ENCODE measurements at regions not wholly inside any gene's neighbourhood (a gene's known extent, or its start where the extent isn't known, plus 50 kb on each side); places are given as distances from the start of the nearest gene placed in this dataset.

DNA sequence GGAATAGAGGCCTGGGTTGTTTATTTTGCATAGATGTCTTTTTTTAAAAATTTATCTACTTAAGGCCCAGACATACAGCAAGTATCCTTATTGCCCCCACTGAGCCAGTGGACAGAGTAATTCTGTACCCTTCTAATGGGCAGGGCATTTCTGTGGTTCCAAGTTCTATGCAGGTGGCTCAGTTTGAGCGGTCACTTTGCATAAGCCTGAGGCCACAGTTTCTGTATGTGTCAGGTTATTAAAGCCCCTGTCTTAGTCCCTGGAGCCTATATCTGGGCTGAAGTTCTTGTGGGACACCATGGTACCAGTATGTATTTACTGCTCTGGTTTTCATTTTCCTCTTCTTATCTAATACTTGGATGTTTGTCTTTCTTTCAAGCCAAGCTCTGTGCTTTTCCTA is 168.8 kb downstream of the MID1IP1 start:
- Mint-ChIP-seq H3K27me3 (no peaks in the 10 kb centered on the region), H3K27ac (no peak overlapping the region)

DNA sequence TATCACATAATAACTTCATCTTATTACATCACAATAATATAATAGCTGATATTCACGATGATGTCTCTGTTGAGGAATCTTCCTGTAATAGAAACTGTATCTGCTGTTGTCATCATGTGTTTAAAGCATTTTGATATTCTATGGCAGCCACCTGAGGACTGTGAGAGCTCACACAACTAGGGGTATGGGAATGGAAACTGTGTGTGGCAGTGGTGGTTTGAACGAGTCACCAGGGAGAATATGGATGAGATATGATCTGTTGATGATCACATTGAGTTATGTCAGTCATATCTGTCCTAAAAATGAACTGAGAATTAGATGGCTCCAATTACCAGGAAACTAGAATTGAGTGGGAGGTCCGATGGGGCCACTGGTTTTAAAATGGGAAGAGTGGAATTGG is 169.6 kb downstream of the MID1IP1 start:
- no peaks in the 10 kb centered on the region for H3K4me1 Mint-ChIP-seq
- H3K9me3 Mint-ChIP-seq: peaks cover 1% of the 10 kb centered on the region
- no peaks in the 10 kb centered on the region for H3K36me3 Mint-ChIP-seq
- no peak overlapping the region for H3K4me3 Mint-ChIP-seq
- ATAC-seq (ENCODE audit: low read depth) (no peak), DNase-seq (no peak)
- H3K27me3 Mint-ChIP-seq: no peaks in the 10 kb centered on the region
- POLR2A ChIA-PET: no interaction called here
- H3K27ac Mint-ChIP-seq: no peak overlapping the region

More for the DNA sequence above, 168.8 kb downstream of the MID1IP1 start:
- Mint-ChIP-seq H3K9me3 (peaks cover 1% of the 10 kb centered on the region), H3K36me3 (no peaks in the 10 kb centered on the region), H3K4me3 (no peak overlapping the region), H3K4me1 (no peaks in the 10 kb centered on the region)
- no peak for DNase-seq
- ATAC-seq (ENCODE audit: low read depth): no peak
- POLR2A ChIA-PET: no interaction called here

DNA sequence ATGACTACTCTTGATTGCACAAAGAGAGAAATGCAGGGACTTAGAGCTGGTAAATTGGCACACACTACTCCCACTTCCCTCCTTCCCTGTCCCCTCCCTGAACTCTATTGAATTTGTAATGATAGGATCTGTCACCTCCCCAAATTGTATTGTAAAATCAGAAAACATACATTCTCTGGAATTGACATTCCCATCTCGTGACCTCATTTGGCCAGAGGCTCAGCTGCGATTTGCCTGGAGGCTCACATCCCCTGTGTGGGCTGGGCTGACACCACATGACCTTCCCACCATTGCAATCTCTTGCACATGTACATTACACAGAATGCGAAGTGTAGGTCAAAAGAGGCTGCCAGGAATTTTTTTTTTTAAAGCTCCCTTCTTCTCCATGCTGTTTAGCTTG is 172.1 kb downstream of the MID1IP1 start:
- H3K27ac Mint-ChIP-seq: no peak overlapping the region
- peaks cover 2% of the 10 kb centered on the region for H3K4me1 Mint-ChIP-seq
- DNase-seq (no peak), ATAC-seq (ENCODE audit: low read depth) (no peak)
- POLR2A ChIA-PET: no interaction called here
- H3K27me3 Mint-ChIP-seq: no peaks in the 10 kb centered on the region
- no peaks in the 10 kb centered on the region for H3K36me3 Mint-ChIP-seq
- H3K4me3 Mint-ChIP-seq: no peak overlapping the region
- no peaks in the 10 kb centered on the region for H3K9me3 Mint-ChIP-seq

DNA sequence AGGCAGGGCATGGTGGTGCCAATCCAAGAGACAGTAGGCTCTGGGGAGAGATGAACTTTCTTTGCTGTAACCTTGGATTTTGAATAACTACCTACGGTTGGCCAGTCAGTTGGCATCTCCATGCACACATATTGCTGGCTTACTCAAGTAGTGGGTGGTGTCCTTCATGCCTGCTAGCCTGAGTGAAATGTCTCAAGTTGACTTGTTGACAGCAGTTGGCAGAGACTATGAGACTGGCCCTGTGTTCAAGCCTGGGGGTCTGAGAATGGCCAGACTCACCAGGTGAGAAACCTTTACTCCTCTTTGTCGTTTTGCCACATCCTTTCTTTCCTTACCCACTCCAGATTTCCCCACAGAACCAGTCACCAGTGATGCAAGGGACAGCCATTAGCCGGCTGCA is 173.3 kb downstream of the MID1IP1 start:
- no peak for ATAC-seq (ENCODE audit: low read depth)
- POLR2A ChIA-PET: no interaction called here
- Mint-ChIP-seq H3K4me1 (peaks cover 2% of the 10 kb centered on the region), H3K4me3 (no peak overlapping the region), H3K27ac (no peak overlapping the region), H3K27me3 (no peaks in the 10 kb centered on the region), H3K36me3 (no peaks in the 10 kb centered on the region), H3K9me3 (no peaks in the 10 kb centered on the region)
- no peak for DNase-seq

DNA sequence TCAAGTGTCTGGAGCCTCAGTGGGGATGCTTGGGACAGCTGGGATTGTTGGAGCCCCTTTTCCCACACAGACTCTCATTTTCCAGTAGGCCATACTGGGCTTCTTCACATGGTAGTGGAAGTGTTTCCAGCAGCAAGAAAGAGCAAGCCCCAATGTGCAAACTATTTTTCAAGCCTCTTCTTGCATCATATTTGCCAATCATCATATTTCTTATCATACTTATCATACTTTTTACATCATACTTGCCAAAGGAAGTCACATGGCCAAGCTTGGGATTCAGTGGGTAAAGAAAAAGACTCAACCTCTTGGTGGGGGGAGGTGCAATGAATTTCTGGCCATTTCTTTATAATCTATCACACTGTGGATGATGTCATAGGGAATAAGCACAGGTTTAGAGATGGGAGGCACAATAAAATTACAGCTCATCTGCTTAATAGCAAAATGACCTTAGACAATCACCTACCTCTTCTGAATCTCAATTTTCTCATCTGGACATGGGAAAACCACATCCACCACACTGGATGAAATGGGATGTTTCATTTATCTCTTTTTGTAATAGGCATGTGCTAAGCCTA is 174.2 kb downstream of the MID1IP1 start:
- Mint-ChIP-seq H3K36me3 (no peaks in the 10 kb centered on the region), H3K4me3 (no peak overlapping the region), H3K27ac (no peak overlapping the region), H3K4me1 (peaks cover 2% of the 10 kb centered on the region), H3K27me3 (no peaks in the 10 kb centered on the region), H3K9me3 (no peaks in the 10 kb centered on the region)
- no peak for DNase-seq
- POLR2A ChIA-PET: no interaction called here
- ATAC-seq (ENCODE audit: low read depth): no peak

DNA sequence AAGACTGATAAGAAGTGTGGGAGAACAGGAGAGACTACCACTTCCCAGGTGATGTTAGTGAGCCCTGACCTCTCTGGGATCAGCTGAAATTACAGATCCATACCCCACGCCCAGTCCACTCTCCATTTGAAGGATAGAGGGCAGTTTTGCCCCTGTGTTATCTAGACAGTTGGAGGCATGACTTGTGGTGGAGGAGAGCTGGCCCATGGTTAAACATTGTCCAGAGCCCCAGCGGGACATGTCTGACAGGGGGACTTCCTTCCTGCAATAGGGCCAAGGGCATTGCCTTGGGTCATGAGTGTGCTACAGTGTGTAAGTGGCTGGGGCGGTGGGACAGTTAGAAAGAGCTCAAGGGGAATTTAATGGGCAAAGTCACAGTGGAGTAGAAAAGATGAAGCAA is 181.1 kb downstream of the MID1IP1 start:
- ATAC-seq (ENCODE audit: low read depth): no peak
- Mint-ChIP-seq H3K36me3 (no peaks in the 10 kb centered on the region), H3K4me3 (no peak overlapping the region), H3K27me3 (no peaks in the 10 kb centered on the region), H3K9me3 (no peaks in the 10 kb centered on the region), H3K4me1 (peaks cover 1% of the 10 kb centered on the region), H3K27ac (no peak overlapping the region)
- no peak for DNase-seq
- POLR2A ChIA-PET: no interaction called here

DNA sequence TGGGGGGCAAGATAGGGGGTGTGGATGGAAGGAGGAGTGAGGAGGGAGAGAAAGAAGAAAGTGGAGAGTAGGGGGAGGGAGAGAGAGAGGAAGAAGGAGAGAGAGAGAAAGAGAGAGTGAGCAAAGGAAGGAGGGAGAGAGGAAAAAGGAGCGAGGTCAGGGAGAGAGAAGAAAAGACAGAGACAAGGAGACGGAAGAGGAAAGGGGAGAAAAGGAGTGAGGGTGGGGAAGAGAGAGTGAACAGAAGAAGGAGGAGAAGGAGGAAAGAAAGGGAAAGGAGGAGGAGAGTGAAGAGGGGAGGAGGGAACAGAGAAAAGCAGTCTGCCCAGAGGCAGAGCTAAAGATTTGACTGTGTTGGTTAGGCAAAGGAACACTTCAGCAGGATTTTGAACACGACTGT is 181.6 kb downstream of the MID1IP1 start:
- no peak for DNase-seq
- Mint-ChIP-seq H3K27ac (no peak overlapping the region), H3K9me3 (no peaks in the 10 kb centered on the region), H3K4me1 (peaks cover 1% of the 10 kb centered on the region), H3K27me3 (no peaks in the 10 kb centered on the region), H3K36me3 (no peaks in the 10 kb centered on the region), H3K4me3 (no peak overlapping the region)
- POLR2A ChIA-PET: no interaction called here
- ATAC-seq (ENCODE audit: low read depth): no peak

DNA sequence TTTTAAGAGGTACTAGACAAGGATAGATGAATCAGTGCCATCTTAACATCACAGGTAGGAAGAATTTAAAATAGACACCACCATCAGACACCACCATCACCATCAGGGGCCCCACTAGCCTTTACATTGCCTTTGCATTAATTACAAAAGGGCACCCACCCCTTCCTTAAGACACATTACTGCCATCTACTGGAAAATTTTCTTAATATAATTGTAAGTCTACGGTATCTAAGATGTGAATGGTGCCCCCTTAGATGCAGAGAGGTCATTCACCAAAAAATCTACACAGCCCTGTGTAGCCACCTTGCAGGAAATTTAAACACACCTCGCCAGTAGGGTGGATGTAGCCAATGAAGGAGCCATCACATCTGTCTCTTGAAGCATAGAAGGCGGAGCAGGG is 184.1 kb downstream of the MID1IP1 start:
- Mint-ChIP-seq H3K9me3 (no peaks in the 10 kb centered on the region), H3K4me3 (no peak overlapping the region), H3K27me3 (no peaks in the 10 kb centered on the region), H3K36me3 (no peaks in the 10 kb centered on the region), H3K27ac (no peak overlapping the region), H3K4me1 (peaks cover 1% of the 10 kb centered on the region)
- POLR2A ChIA-PET: no interaction called here
- no peak for DNase-seq
- ATAC-seq (ENCODE audit: low read depth): peak; percentile 70

DNA sequence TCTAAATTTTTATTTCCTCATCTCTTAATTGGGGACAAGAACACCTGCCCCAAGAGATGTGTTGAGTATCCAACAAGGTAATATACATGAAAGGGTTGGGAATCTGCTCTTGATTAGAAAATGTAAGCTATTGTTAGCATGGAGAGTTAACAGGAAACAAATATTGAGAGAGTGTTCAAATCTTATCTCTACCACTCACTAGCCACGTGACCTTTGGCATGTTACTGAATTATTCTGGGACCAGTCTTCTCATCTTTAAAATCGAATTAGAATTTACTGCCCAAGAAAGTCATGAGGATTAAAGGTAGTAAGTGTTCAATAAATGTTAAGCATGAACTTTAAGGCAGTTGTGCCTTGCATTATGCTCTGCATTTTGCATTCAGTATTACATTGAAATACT is 184.7 kb downstream of the MID1IP1 start:
- no peaks in the 10 kb centered on the region for H3K36me3 Mint-ChIP-seq
- no peak for DNase-seq
- ATAC-seq (ENCODE audit: low read depth): no peak
- no peaks in the 10 kb centered on the region for H3K27me3 Mint-ChIP-seq
- no peak overlapping the region for H3K27ac Mint-ChIP-seq
- POLR2A ChIA-PET: no interaction called here
- H3K4me1 Mint-ChIP-seq: peaks cover 1% of the 10 kb centered on the region
- H3K9me3 Mint-ChIP-seq: no peaks in the 10 kb centered on the region
- H3K4me3 Mint-ChIP-seq: no peak overlapping the region

DNA sequence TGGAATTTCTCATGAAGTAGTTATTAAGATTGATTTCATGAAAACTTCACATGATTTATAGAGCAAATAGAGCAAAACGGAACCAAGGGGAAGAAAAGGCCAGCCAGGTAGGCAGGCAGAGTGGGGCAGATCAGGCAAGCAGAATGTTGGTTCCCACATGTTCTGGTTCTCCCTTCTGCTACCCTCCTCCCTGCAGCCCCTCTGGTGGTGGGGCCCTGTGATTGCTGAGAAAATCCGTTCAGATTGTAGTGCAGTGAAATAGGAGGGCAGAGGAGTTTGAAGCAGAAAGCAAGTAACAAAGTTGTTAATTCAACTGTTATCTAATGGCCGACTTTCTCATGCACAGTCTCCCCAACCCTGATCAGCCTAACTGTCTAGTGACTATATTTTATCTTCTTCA is 185.3 kb downstream of the MID1IP1 start:
- ATAC-seq (ENCODE audit: low read depth) (no peak), DNase-seq (no peak)
- no peaks in the 10 kb centered on the region for H3K36me3 Mint-ChIP-seq
- POLR2A ChIA-PET: no interaction called here
- peaks cover 1% of the 10 kb centered on the region for H3K4me1 Mint-ChIP-seq
- no peak overlapping the region for H3K27ac Mint-ChIP-seq
- H3K9me3 Mint-ChIP-seq: no peaks in the 10 kb centered on the region
- H3K27me3 Mint-ChIP-seq: no peaks in the 10 kb centered on the region
- H3K4me3 Mint-ChIP-seq: no peak overlapping the region

DNA sequence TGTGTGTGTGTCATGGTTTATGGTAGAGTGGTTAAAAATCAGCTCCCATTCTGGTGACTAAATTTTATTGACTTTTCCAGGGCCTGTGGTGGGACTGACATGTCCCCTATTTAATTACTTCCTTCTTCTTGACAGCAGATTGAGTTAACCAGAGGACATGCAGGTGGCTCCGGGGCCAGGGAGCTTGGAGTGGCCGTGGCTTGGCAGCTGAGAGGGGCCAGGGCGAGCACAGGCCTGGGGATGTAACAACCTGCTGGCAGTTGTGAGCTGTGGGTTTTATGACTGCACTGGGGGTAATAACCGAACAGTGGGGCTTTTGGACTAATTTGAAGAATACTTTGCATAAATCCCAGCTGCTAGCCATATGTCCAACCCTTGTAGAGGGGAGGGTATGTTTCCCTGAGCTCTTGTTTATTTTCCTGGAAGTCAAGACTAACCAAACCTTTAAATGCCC is 186.0 kb downstream of the MID1IP1 start:
- no peak overlapping the region for H3K4me3 Mint-ChIP-seq
- H3K27me3 Mint-ChIP-seq: no peaks in the 10 kb centered on the region
- no peaks in the 10 kb centered on the region for H3K9me3 Mint-ChIP-seq
- POLR2A ChIA-PET: no interaction called here
- no peak overlapping the region for H3K27ac Mint-ChIP-seq
- no peaks in the 10 kb centered on the region for H3K36me3 Mint-ChIP-seq
- peaks cover 1% of the 10 kb centered on the region for H3K4me1 Mint-ChIP-seq
- DNase-seq: no peak
- ATAC-seq (ENCODE audit: low read depth): no peak

DNA sequence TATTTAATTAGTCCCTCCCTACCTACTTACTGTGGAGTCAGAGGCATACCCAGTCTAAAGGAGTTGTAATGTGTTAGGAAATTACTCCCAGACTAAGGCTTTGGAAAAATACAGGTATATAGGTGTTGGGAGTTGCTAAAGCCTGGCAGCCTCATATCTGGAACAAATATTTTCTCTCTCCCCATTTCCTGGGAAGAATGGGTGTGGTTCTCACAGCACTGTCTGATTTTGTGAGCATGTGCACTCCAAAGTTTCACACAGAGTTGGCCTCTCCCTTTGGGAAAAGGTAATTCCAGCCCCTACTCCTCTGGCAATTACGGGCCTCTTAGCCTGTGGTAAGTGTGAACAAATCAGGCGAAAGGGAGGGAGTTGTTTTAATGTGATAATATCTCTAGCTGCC is 187.0 kb downstream of the MID1IP1 start:
- peaks cover 1% of the 10 kb centered on the region for H3K4me1 Mint-ChIP-seq
- ATAC-seq (ENCODE audit: low read depth): no peak
- no peak overlapping the region for H3K4me3 Mint-ChIP-seq
- H3K36me3 Mint-ChIP-seq: no peaks in the 10 kb centered on the region
- H3K27ac Mint-ChIP-seq: no peak overlapping the region
- DNase-seq: no peak
- POLR2A ChIA-PET: no interaction called here
- H3K9me3 Mint-ChIP-seq: no peaks in the 10 kb centered on the region
- H3K27me3 Mint-ChIP-seq: no peaks in the 10 kb centered on the region

DNA sequence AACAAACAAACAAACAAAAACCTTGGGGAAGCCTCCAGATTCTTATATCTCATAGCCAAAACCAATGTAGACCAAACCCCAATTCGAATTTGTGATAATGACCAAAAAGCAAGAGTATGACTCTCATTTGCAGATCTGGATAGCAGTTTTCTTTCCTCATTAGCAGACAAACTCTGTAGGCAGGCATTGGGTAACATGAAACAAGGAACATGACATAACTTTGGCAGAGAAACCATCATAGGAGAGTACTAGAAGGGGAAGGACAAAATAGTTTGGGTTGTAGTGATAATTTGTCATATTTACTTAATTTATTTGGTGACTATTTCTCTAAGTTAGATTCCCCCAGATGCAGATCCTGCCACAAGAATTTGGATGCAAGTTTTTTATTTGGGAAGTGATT is 187.8 kb downstream of the MID1IP1 start:
- no peak overlapping the region for H3K27ac Mint-ChIP-seq
- H3K4me1 Mint-ChIP-seq: peaks cover 1% of the 10 kb centered on the region
- H3K4me3 Mint-ChIP-seq: no peak overlapping the region
- H3K36me3 Mint-ChIP-seq: no peaks in the 10 kb centered on the region
- POLR2A ChIA-PET: no interaction called here
- ATAC-seq (ENCODE audit: low read depth) (no peak), DNase-seq (no peak)
- no peaks in the 10 kb centered on the region for H3K27me3 Mint-ChIP-seq
- no peaks in the 10 kb centered on the region for H3K9me3 Mint-ChIP-seq

DNA sequence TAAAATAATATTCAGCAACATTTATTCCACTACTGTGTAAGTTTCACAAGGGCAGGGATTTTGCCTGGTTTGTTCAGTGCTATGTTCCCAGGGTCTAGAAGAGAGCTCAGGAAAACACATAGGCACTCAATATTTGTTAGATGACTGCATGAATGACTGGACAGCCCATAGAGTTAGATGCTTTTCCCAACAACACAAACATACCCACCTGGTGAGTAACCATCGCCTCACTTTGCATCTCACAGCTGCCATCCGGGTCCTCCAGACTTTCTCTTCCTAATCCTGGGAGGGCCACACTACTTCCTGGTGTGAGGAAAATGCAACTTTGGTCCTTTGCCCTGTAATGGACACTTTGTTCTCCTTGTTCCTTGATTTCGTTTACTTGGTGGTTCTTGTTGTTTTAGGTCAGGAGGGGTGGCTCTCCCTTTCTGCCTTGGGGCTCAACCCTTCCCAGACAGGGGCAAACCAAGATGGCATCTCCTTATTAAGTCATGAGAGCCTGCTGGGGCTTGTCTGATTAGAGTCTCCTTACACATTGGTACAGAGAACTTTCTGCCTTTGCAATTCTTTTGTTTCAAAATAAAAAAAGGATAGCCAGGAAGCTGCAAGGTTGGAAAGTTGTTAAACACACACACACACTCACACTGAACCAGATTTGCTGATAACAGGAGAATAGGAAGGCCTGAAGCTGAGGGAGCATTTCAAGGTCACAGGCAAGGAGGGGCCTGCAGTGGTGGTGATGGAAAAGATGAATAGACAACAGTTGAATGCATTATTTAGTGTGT is 190.6 kb downstream of the MID1IP1 start:
- Mint-ChIP-seq H3K4me1 (no peaks in the 10 kb centered on the region), H3K4me3 (no peak overlapping the region), H3K36me3 (no peaks in the 10 kb centered on the region), H3K9me3 (no peaks in the 10 kb centered on the region), H3K27ac (no peak overlapping the region), H3K27me3 (no peaks in the 10 kb centered on the region)
- POLR2A ChIA-PET: no interaction called here
- ATAC-seq (ENCODE audit: low read depth) (no peak), DNase-seq (no peak)
